ENCODE measurements at regions not wholly inside any gene's neighbourhood (a gene's known extent, or its start where the extent isn't known, plus 50 kb on each side); places are given as distances from the start of the nearest gene placed in this dataset.
A peak's percentile ranks its signal among the peaks of the same experiment; 100 is the strongest.

DNA sequence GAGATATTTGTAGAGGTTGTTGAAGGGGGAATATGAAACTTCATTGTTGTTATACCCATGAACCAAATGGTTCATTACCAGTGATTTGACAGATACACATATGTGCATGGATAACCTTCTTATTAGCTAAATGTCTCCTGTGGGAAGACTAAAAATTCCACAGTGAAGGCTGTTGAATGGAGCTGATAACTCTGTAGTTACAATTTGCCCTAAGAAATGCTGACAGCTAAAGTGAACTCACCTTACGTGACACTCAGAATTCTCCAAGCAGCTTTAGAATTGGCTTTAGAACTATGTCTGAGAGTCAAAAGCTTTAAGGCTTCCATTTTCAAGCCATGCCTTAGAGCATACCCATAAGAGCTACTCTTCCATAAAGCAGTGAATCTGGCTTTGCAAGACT, 276.9 kb downstream of the PRELID2 start:
- intact Hi-C loops (cut with micrococcal nuclease; ENCODE audit: unreplicated experiment), result no loop called here
- CTCF ChIA-PET, result no interaction called here
- BruUV-seq (replicated peaks), result no TSS peak

DNA sequence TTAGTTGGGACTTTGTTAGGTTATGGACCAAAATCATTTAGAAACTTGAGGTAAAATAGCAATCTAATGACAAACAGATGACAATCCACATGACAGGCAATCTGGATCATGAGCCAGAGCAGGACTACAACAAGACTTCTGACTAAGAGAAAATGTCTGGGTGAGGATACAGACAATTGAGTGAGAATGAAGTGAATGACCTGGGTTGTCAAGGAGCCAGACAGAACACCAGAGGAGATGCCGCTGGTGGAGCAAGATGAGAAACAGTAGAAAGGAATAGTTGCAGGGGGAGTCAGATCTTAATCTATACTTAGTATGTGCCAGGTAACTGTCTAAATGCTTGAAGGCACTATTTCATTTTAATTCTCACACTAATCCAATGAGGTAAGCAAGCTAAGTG, 277.8 kb downstream of the PRELID2 start:
- no peaks in the 10 kb centered on the region for H3K36me3 ChIP-seq (ENCODE audit: low read depth)
- intact Hi-C loops (cut with micrococcal nuclease; ENCODE audit: unreplicated experiment), result no loop called here
- POLR2A ChIA-PET (ENCODE audit: unreplicated experiment), result no interaction called here

More for the DNA sequence above, 276.9 kb downstream of the PRELID2 start:
- H3K79me2 ChIP-seq (ENCODE audit: low read depth), result no peaks in the 10 kb centered on the region
- no peaks in the 10 kb centered on the region for H3K9me2 ChIP-seq (ENCODE audit: insufficient read depth)
- no peak overlapping the region for H3K4me3 ChIP-seq
- H3K27ac ChIP-seq, result no peak overlapping the region
- H3K9me3 ChIP-seq (ENCODE audit: insufficient read depth, low read depth), result no peaks in the 10 kb centered on the region
- TF ChIP-seq, protein P1, sequence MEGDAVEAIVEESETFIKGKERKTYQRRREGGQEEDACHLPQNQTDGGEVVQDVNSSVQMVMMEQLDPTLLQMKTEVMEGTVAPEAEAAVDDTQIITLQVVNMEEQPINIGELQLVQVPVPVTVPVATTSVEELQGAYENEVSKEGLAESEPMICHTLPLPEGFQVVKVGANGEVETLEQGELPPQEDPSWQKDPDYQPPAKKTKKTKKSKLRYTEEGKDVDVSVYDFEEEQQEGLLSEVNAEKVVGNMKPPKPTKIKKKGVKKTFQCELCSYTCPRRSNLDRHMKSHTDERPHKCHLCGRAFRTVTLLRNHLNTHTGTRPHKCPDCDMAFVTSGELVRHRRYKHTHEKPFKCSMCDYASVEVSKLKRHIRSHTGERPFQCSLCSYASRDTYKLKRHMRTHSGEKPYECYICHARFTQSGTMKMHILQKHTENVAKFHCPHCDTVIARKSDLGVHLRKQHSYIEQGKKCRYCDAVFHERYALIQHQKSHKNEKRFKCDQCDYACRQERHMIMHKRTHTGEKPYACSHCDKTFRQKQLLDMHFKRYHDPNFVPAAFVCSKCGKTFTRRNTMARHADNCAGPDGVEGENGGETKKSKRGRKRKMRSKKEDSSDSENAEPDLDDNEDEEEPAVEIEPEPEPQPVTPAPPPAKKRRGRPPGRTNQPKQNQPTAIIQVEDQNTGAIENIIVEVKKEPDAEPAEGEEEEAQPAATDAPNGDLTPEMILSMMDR (conservative IDR thresholded peaks at IDR 0.05), result no peak
- no peak for TF ChIP-seq EZH2 (IDR thresholded peaks at IDR 0.05; ENCODE audit: low read depth)
- no peaks in the 10 kb centered on the region for H3K4me1 ChIP-seq (replicated peaks; ENCODE audit: insufficient read depth)
- H3F3A ChIP-seq (ENCODE audit: insufficient read depth, low read depth), result no peaks in the 10 kb centered on the region
- H3K36me3 ChIP-seq (ENCODE audit: low read depth), result no peaks in the 10 kb centered on the region
- no peak overlapping the region for H3K4me2 ChIP-seq
- no peak for DNase-seq
- H4K20me1 ChIP-seq (ENCODE audit: insufficient read depth), result no peaks in the 10 kb centered on the region
- POLR2A ChIA-PET (ENCODE audit: unreplicated experiment), result no interaction called here
- no peaks in the 10 kb centered on the region for H3K27me3 ChIP-seq (ENCODE audit: insufficient read depth, low read depth)
- H2AFZ ChIP-seq, result no peak overlapping the region

DNA sequence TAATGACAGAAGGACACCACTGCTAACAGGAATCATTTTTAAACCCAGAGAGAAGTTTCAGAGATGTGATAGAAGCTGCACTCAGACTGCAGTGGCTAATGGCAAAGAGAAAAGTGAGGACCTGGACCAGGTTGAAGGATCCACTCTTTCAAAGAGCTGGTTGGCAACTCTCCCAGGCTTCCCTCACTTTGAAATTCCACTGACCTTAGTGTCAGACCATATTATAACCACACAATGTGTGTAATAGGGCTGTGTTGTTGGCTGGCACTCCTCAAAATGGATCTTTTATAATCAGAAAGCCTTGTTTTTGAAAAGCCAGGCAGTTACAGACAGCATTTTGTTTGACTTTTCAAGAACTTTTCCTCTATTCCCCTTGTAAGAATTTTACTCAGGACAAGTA, 280.7 kb downstream of the PRELID2 start:
- H3K4me2 ChIP-seq, result no peak overlapping the region
- H3K27ac ChIP-seq, result no peak overlapping the region
- no peak overlapping the region for H2AFZ ChIP-seq
- no peaks in the 10 kb centered on the region for H3K4me1 ChIP-seq (replicated peaks; ENCODE audit: insufficient read depth)
- no TSS peak for BruUV-seq (replicated peaks)
- ChIA-PET POLR2A (ENCODE audit: unreplicated experiment) (no interaction called here), CTCF (no interaction called here)
- no peaks in the 10 kb centered on the region for H3K27me3 ChIP-seq (ENCODE audit: insufficient read depth, low read depth)
- peak in 1 of 2 experiments; percentile 23 for DNase-seq
- no peaks in the 10 kb centered on the region for H3K79me2 ChIP-seq (ENCODE audit: low read depth)
- H3F3A ChIP-seq (ENCODE audit: insufficient read depth, low read depth), result no peaks in the 10 kb centered on the region
- no peak overlapping the region for H3K4me3 ChIP-seq
- intact Hi-C loops (cut with micrococcal nuclease; ENCODE audit: unreplicated experiment), result loop anchor here (2.0 kb wide), 1 partner anchor 58 kb away; no protein-coding TSS in a partner anchor
- H3K9me3 ChIP-seq (ENCODE audit: insufficient read depth, low read depth), result no peaks in the 10 kb centered on the region
- H3K9me2 ChIP-seq (ENCODE audit: insufficient read depth), result no peaks in the 10 kb centered on the region
- H4K20me1 ChIP-seq (ENCODE audit: insufficient read depth), result no peaks in the 10 kb centered on the region
- no peaks in the 10 kb centered on the region for H3K36me3 ChIP-seq (ENCODE audit: low read depth)
- TF ChIP-seq EZH2 (IDR thresholded peaks at IDR 0.05; ENCODE audit: low read depth), result no peak
- TF ChIP-seq, protein P1 (conservative IDR thresholded peaks at IDR 0.05), result no peak

More for the DNA sequence above, 277.8 kb downstream of the PRELID2 start:
- TF ChIP-seq EZH2 (IDR thresholded peaks at IDR 0.05; ENCODE audit: low read depth), result no peak
- TF ChIP-seq, protein P1 (conservative IDR thresholded peaks at IDR 0.05), result no peak
- Histone ChIP-seq H3K9me3 (ENCODE audit: insufficient read depth, low read depth) (no peaks in the 10 kb centered on the region), H2AFZ (no peak overlapping the region), H3K4me1 (replicated peaks; ENCODE audit: insufficient read depth) (no peaks in the 10 kb centered on the region), H3K4me3 (no peak overlapping the region), H3K4me2 (no peak overlapping the region), H3F3A (ENCODE audit: insufficient read depth, low read depth) (no peaks in the 10 kb centered on the region), H3K27ac (no peak overlapping the region), H4K20me1 (ENCODE audit: insufficient read depth) (no peaks in the 10 kb centered on the region), H3K27me3 (ENCODE audit: insufficient read depth, low read depth) (no peaks in the 10 kb centered on the region), H3K9me2 (ENCODE audit: insufficient read depth) (no peaks in the 10 kb centered on the region), H3K79me2 (ENCODE audit: low read depth) (no peaks in the 10 kb centered on the region)
- BruUV-seq (replicated peaks), result no TSS peak
- CTCF ChIA-PET, result interaction anchor here (0.6 kb wide), 1 partner anchor 93 kb away, joined by 3 read pairs; no protein-coding TSS in a partner anchor
- no peak for DNase-seq
